ENCODE measurements at regions not wholly inside any gene's neighbourhood (a gene's known extent, or its start where the extent isn't known, plus 50 kb on each side); places are given as distances from the start of the nearest gene placed in this dataset.
"Not testable (repeated sequence)": the region's sequence is repeated elsewhere in the genome, so short reads cannot be mapped to it uniquely, and the experiment has no call there.

DNA sequence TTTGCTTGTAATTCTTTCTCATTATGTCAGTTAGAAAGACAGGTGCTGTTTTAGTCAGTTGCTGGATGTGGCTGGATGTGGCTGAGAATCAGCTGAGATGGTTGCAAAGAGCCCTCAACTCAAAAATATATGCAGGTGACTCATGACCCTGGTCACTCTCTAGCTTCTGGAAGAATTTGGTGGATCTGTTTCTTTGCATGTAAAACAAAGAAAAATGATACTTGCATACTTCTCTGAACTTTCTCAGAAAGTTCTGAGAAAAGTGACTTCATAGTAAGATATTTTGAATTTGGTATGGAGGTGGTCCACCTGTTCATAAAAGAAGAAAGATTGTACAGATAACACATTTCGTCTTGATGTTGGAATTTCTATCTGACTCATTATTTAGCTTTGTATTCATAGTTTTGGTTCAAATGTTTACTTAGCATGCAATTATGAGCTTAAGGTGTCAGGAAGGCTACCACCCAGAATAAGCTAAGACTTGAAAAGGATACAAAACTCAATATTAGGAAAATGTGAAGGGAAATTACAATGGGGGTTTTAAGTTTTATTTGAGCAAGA is 163.2 kb upstream of the OLIG3 start:
- DNase-seq = no peak

DNA sequence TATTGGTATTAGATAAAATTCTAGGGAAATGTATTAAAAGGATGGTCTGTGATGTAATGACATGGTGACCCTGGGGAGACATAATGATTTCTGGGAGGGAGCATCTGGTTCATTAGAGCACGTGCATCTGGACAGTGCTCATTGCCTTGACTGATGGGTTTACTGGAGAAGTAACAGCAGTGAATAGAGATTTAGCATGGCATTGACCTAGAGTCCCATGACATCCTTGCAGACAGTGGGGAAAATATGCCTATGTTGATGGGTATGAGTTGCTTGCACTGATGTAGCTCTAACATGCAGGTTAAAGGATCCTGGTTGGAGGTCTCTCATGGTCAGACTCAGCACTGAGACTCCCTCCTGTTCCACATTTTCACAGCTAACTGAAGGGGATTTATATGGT is 164.1 kb upstream of the OLIG3 start:
- DNase-seq = no peak

DNA sequence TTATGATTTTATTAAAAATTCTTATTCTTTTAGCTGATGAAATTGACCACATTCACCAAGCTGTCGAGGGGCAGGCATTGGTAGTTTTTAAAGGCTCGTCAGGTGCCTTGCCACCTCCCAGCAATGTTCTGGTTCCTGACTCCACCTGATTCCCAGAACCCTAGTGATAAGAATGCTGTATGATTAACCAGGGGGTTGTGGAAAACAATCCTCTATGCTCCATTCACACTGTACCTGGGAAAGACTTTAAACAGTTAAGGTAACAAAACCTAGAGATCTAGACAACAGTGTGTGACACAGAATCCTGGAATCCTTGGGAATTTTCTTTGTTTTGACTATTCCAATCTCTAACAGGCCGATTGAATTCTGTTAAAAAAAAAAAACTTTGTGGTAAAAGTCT is 165.7 kb upstream of the OLIG3 start:
- no peak for DNase-seq

DNA sequence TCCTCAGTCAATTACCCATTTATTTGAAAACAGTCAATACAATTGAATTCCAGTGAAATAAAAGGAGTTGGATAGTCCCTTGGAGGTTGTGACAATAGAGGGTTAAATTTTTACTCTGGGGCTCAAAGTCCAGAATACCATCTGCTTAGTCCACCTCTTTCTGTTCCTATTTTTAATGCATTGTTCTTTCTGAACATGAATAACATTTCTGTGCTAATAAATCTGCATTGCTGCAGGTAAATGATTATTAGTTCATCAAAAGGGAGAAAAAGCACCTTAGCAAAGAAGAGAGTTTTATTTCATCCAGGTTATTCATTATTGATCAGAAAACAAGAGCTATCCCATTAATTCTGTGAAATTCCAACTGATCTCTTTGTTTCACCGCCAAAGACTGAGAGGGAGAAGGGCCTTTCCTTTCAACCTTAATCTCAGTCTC is 166.1 kb upstream of the OLIG3 start:
- DNase-seq = no peak

DNA sequence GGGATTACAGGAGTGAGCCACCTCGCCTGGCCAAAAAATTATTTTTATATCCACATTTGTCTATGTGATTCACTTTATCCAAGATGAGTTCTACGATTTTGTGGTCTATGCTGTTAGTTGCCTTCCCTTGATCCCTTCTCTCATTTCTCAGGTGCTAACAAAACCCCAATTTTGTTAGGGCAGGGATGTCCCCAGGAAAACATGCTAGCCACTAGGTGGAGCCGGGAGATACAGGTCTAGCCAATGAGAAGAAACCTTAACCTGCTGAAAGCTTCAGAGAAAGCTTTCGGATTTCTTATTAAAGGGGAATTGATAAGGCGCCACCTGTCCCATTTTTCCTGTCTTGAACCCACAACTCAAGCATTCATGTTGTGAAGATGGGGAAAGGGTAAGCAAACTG is 167.4 kb upstream of the OLIG3 start:
- DNase-seq = peak; percentile 49

DNA sequence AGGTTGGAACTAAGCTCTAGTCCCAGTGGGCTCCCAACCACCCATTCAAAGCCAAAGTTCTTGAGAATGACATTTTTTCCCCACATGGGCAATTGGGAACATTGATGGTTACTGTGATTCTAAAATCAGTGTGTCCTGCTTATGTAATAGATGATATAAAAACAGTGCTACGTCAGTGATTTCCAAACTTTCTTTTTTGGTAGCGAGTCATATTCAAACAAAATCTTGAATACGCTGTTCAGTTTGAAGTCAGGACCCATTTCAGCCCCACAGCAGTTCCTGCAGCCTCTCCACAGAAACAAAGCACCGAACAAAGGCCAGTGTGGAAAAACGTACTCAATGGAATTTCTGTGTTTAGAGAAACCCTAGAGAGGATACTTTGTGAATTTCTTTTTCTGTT is 170.0 kb upstream of the OLIG3 start:
- no peak for DNase-seq

DNA sequence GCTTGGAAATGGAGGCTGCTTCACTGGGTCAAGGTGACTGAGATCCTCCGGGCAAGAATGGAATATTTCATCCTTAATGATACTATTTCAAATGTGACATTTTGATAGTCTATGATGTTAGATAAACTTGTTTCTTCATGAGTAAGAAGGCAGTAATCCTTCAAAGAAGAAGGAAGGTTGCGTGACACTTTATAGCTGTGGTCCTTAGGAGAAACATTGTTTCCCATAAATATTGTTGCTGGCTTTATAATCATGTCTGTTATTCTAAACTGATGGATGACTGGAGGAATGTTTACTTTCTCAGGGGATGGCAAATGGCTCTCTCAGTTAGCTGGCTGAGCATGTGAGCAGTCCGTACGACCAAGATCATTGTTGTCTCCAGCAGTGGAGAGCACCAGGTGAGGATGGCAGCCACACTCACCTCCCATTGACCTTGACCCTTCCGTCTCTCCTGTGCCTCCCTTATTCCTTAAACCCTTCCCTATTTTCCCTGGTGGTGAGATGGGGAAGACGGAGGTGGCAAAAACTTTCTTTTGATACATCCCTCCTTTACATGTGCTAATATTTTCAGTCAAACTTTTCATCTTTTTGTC is 171.2 kb upstream of the OLIG3 start:
- no peak for DNase-seq

DNA sequence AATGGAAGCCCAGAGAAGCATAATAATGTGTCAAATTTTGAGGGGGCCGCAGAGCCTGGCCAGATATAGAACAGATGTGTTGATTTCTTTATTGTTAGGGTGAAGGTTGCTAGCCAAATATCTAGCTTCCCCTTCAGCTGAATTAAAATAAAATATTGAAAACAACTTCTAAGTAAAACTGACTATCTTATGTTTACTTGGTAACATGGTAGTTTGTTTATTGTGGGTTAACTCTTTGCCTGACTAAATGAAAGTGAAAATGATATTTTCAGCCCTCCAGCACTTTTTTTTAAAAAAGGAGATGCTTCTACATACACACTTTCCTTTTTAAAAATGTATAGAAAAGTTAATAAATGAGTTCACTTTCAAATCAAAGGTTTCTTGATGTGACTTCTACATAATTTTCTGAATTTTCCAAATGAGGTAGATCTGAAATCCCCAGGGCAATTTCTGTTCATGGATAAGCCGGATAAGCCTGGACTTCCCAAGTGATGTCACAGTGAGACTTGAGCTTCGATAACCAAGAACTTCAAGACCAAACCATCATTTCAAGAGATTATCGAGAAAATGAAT is 172.1 kb upstream of the OLIG3 start:
- no peak for DNase-seq

DNA sequence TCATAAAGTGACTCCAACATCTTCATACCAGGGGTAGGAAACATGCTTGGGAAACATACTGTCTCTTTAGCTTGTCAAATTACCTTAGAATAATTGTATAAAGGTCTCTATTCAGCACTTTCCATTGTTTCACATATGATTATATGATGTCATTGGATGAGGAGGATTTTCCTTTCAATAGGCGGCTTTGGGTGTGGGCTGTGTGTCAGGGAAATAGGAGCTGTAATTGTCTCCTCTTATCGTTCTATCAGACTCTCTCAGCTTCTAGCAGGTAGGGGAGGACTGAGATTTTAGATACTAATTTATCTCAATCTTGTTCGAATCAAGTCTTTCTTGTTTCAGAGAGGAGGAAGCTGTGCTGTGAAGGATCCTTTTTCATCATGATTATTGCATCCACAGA is 179.4 kb upstream of the OLIG3 start:
- DNase-seq = no peak

DNA sequence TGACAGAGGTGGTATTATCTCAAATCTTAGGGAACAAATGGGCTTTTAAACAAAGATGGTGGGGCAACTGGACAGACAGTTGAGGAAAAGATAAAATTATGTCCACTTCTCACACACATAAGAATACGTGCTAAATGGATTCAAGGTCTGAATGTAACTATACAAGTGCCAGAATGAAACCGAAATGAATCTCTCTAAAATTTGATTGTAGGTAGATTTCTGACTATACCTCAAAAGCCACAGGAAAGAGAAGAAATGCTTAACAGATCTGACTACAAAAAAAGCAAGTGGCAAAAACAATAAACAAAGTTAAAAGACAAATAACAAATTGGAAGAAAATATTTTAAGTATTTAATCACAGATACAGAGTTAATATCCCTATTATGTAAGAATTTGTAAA is 182.7 kb upstream of the OLIG3 start:
- no peak for DNase-seq

DNA sequence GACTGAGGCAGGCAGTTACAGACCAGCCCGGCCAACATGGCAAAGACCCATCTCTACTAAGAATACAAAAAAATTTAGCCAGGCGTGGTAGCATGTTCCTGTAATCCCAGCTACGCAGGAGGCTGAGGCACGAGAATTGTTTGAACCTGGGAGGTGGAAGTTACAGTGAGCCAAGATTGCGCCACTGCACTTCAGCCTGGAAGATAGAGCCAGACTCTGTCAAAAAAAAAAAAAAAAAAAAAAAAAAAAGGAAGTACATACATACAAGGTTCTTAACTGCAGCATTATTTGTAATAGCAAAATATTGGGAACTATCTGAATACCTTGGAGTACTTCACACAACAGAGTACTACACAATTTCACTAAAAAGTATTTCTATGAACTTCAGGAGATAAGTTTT is 183.5 kb upstream of the OLIG3 start:
- no peak for DNase-seq

DNA sequence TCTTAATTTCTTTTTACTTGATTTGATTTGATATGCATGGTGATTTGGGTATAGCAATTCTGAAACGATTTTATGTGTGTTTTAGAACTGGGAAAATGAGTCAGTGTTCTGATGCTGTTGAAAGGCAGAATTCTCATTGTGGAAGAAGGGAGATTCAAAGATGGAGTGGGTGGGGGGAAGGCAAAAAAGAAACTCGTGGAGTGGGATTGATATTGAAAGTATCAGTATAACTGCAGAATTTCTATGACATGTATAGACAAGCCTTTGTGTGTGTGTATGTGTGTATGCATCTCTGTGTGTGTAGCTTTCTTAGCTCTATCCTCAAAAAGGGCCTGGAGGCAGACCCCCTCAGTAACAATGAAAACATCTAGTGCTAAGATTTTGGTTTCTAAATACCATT is 184.3 kb upstream of the OLIG3 start:
- no peak for DNase-seq

DNA sequence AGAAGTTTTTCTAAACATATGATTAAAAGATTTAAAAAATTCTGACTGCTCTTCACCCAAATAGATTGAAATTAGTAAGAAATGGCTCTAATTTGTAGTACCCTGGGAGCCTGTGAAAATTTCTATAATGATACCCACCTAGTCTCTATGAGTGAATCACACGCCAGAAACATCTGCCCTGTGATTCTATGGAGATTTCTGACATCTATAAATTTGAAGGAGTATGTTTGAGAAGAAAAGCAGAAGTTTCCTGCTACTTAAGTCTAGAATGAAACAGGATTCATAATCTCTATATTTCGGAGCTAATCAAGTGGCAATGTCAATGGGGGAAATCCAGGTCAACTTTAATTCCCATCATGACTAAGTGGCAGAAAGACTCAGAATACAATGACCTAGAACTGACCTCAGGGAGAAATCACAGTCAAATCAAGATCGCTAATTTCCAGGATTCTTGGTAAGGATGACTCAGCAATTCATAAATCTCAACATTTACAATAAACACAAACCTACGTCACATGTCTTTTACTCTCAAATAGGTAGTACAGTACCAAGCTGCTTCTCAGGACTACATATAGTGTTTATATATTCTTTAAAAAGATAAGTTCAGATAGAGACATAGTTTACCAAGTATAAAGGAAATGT is 186.2 kb upstream of the TNFAIP3 start:
- no peak for DNase-seq

DNA sequence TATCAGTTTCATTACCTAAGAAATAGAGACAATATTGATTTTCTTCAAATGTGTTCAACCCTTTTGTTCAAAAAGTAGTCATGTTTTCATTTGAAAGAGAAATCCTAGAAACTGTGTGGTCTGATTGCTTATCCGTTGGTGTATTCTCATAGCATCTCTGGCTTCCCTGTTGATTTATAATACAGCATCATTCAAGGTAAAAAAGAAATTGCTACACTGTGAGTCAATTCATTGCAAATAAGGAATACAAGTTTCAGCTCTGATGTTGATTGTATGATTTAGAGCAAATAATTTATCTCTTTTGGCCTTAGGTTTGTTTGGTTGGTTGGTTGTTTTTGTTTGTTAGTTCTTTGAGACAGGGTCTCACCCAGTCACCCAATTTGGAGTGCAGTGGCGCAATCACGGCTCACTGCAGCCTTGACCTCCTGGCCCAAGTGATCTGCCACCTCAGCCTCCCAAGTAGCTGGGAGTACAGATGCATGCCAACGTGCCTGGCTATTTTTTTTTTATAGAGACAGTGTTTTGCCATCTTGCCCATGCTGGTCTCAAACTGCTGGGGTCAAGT is 185.5 kb upstream of the TNFAIP3 start:
- DNase-seq = no peak

DNA sequence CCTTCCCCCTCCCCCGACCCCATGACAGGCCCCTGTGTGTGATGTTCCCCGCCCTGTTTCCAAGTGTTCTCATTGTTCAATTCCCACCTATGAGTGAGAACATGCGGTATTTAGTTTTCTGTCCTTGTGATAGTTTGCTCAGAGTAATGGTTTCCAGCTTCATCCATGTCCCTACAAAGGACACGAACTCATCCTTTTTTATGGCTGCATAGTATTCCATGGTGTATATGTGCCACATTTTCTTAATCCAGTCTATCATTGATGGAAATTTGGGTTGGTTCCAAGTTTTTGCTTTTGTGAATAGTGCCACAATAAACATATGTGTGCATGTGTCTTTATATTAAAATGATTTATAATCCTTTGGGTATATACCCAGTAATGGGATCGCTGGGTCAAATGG is 184.4 kb upstream of the TNFAIP3 start:
- not testable (repeated sequence) for DNase-seq

DNA sequence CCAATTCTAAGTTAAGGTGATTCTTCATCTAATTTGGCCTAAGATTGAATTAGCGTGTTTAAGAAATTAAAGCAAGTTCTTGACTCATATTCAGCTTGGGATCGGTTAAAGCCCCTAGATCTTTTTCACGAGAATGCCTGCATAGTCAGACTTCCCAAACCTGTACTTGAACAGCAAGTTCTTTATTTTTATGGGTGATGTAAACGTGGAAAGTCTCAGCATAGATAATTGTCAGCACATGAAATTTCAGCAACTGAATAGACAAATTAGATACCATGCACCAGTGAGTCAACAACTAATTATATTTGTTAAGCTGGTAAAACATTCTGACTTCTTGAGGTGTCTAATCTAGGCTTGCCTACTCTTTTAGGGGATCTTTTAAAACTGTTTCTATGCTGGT is 183.1 kb upstream of the TNFAIP3 start:
- no peak for DNase-seq

DNA sequence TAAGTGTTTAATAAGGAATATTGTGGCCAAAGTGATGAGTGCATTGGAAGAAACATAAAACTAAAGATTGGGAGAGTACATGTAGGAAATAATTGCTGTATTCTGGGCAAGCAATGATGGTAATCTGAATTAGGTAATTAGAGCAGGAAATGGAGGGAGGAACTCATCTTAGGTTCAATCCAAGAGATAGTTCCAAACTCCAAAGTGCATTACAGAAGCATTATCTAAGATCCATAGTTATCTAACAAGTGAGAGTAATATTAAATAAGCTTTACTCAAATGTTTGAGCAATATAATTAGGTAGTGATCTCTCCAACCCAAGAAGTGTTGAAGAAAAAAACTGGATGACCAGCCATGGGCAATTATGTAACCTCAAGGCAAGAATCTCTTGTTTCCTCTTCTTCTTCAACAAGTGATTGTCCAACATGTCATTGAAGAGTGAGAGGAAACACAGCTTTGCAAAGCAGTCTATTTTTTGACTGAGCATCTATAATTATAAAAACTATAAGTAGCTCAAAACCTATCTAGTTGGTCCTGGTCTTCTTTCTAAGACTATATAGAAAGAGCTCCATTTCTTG is 181.2 kb upstream of the TNFAIP3 start:
- DNase-seq = no peak

DNA sequence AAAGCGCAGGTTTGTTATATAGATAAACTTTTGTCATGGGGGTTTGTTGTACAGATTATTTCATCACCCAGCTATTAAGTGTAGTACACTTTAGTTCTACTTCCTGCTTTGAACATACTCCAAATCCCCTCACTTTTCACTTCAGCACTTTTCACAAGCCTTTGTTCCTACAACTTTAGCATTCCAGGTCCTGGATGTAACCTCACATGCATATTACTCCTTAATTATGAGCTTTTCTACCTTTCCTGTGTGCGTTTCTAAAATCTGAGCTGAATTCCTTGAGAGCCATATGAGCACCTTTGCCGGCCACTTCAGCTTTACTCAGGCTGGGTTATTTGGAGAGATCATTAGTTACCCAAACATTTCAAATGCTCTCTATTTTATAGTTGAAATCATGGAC is 179.2 kb upstream of the TNFAIP3 start:
- DNase-seq = no peak

DNA sequence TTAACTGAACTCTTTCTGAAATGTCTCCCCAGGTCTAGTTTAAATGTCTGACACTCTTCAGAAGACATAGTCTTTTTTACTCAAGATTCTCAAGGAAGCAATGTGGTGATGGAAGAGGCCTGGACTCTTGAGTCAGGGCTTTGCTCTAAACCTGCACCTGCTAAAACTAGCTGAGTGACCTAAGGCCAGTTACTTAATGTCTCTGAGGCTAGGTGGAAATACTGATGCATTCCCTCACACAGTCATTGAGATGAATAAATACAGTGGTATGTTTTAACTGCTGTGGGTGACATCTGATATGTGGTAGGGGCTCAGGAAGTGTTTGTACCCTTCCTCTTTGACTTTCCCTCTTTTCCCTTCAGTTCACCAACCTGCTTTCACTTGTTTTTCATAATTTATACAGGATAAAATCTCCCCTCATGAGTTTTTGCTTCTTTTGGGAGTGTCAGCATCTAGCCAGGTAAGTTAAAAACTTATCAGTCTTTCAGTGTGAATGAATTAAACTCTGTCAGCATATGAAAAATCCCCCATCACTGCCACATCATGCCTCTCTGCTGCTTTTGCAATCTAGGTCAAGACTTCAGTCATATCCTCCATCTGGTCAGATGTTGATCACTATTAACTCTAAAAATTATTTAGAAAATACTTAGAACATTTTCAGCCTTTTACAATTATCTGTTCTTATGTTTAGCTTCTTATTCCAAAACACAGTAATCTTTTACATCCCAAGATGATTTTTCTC is 178.7 kb upstream of the TNFAIP3 start:
- no peak for DNase-seq

DNA sequence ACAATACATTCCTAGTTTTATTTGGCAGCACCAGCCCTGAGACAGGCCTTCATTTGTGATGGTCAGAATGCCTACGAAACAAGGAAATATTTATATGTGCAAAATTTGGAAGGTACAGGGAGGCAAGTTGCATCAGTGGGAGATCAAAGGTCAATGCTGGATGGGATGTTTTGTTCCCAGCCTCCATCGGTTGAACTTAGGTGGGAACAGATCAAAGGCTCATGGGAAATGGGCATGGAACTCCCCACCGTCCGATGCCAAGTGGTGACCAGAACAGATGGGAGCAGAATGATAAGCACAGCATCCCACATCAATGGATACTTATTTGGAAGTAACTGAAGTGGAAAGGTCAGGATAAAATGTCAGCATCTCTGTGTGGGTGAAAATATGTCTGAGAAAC is 177.7 kb upstream of the TNFAIP3 start:
- no peak for DNase-seq

DNA sequence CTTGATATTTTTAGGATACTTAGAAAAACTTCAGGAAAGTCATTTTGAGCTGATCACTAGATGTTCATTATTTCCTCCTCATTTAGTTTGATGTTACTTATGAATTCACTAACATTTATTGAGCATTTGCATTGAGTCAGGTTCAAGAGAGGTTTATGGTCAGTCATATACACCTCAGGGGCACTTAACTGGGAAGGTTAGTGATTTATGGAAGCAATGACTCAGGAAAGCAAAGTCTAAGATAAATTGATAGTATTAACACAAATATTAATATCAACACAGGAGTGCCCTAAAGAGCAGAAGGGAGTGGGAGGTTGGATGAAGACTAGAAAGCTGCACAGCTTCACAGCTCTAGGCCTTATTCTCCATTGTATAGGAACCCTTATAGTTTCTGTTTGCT is 177.0 kb upstream of the TNFAIP3 start:
- DNase-seq = no peak

DNA sequence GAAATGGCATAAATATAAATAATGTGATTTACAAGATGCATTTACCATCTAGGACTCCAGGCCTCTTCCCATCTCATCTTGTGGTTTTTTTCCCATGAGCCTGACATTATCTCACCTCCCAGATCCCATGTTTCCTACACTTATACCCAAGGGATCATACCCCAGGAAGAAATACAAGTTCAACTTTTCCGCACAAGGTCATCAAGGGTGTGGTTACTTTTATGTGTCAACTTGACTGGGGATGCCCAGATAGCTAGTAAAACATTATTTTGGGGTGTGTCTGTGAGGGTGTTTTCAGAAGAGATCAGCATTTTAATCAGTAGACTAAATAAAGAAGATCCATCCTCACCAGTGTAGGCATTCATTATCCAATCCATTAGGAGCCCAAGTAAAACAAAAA is 176.3 kb upstream of the TNFAIP3 start:
- no peak for DNase-seq

DNA sequence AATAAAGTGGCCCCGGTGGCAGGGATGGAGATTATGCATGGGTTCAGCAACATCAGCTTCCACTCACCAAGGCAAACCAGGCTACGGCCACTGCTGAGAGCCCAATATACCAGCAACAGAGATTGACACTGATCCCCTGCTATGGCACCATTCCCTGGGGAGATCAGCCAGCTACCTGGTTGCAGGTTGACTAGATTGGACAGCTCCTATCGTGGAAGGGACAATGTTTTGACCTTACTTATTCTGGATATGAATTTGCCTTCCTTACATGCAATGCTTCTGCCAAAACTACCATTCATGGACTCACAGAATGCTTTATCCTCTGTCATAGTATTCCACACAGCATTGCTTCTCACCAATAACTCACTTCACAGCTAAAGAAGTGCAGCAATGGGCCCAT is 174.8 kb upstream of the TNFAIP3 start:
- no peak for DNase-seq

All from CD4-positive, alpha-beta T cell treated with Interleukin-6 for 4 hours (primary cell).